ENCODE measurements at regions not wholly inside any gene's neighbourhood (a gene's known extent, or its start where the extent isn't known, plus 50 kb on each side); places are given as distances from the start of the nearest gene placed in this dataset.
A peak's percentile ranks its signal among the peaks of the same experiment; 100 is the strongest.

DNA sequence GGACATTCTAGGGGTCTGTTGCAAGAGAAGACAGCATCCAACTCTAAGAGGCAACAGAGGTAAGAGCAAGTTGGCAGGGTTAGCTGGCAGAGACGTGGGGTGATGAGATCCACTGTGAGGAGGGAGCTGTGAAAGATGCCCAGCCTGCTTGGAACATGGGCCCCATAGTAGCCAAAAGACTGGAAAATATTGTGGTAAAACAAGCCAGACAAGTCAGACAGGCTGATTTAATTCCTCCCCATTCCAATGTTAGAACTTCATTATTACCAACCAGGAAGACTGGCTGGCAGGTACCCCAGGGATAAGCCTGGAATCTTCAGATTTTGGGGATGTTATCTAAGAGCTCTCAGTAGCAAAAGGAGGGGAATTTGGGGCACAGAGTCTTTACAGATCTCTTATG is 181.3 kb downstream of the SEC61B start:
- no peak for DNase-seq

DNA sequence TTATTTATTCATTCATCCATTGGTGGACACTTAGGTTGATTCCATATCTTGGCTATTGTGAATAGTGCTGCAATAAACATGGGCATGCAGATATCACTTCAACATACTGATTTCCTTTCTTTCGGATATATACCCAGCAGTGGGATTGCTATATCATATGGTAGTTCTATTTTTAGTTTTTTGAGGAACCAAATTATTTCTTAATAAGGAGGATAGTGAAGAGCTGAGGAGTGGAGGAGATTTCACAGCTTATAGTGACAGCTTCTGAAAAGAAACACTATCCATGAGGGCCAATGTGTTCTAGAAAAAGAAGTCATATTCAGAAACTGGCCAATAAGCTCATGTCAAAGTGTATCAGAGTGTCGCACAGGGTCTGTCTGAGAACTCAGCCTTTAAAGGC is 183.3 kb downstream of the SEC61B start:
- no peak for DNase-seq

DNA sequence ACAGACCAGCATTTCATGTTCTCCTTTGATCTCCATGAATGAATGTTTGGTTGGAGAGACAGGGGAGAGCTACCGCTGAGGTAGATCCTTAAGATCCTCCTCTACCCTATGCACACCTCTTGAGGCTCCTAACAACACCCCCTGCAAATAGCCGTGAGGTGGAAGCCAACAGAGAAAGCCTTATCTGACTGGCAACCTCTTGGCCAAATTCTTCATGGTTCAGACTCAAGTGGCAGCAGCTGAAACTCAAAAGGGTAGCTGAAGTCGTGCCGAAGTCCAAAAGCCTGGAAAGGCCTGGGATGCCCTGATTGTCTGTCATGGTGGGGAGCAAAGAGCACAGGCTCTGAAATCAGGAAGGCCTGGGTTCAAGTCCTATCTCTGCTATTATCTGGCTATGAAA is 184.9 kb downstream of the SEC61B start:
- DNase-seq = no peak

DNA sequence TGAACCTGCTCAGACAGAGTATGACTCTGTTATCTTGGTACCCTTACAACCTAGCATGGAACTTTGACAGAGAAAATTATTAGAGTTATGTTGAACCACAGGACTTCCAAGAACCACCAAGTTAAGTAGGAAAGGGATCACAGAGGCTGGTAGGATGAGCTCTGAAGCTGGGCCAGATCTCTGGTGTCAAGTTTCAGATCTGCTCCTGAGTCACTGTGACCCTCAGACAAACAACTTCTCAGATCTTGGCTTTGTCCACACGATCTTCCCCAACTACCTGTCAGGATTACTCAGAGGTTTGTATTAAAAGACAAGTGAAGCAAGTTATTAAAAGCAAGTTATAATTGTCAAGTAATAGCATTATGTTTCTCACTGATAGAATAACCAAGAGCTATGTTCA is 189.0 kb downstream of the SEC61B start:
- DNase-seq = no peak

DNA sequence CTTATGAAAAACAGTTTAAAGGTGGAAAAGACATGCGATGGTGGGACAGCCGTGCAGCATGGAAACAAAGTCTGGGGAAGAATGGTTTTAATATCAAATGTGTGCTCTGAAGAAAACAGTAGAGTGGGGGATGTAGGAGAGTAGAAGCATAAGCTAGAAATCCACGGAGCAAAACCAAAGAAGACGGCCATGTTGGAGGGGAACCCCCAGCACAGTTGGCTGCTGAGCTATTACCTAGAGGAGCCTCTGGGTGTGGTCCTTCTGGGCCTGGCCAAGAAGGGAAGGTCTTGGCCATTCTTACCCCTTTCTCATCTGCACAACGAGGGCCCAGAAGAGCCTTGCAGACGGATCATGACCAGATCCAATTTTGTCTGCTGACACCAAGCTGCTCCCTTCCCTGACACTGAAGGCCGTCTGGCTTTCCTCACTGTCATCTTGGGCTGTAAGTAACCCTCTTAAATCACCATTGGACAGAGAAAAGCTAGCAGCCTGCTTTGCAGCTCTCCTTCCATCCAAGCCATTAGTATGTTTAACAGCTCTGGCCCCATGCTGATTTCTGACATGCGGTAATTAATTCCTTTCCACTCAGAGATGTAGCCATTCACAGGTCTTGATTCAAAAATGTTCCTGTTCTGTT is 189.5 kb downstream of the SEC61B start:
- no peak for DNase-seq

DNA sequence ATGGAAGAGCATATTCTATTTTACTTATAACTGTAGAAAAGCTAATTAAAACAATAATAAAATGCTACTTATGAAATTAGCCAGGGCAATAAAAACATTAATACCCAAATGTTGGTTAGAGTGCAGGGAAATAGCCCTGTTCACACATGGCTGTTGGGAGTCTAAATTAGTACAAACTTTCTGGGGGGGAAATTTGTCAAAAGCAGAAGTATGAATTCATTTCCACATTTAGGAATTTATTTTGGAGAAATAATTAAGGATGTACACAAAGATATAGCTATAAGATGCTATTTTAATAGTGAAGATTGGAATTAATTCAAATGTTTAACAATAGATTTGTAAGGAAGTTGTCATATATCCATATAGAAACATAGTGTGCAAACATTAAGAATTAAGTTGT is 190.5 kb downstream of the SEC61B start:
- DNase-seq = no peak

DNA sequence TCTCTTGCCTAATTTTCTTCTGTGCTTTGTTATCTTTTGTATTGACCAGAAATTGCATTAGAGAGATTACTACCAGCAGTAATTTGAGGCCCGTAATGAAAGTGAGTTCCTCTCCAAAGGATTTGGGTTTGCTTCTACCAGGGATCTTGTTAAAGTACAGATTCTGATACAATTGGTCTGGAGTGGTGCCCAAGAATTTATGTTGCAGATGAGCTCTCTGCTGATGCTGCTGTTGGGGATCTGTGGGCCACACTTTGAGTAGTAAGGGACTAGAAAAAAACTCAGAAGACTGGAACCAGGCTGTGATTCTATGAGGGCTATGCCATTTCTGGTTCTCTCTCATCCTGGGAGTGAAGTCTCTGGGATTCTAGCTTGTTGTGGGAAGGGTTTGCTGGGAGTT is 192.2 kb downstream of the SEC61B start:
- DNase-seq = no peak

DNA sequence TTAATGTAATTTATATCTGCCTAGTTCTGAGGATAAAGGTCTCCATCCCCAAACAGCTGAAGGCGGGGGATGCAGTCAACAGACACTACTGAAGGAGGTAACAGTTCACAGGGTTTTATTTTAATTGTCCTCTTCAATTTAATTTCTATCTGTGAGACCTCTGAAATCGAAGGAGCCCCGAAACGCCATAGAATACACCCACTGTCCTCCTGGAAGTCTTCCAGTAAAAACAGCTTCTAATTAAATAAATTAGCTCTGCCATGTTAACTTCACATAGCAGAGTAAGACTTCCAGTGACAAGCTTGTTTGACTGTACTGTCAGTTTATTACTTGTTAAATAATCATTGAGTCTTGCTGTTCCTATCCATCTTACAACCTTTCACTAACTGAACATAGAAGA is 193.5 kb downstream of the SEC61B start:
- DNase-seq = no peak

DNA sequence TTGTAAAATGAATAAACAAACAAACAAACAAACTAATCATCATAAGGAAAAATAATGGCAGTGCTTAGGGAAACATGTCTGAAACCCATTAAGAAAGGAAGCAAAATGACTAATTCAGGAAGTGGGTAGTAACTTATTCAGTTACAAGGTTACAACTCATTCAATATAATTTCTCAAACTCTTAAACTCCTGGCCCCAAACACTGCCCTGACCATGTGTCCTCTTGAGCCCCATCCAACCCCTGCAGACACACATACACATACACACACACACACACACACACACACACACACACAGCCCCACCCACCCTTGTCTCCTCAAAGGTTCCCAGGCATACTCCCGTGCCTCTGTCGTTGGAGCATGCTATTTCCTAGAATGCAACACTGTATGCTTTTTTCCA is 193.9 kb downstream of the SEC61B start:
- DNase-seq = no peak

DNA sequence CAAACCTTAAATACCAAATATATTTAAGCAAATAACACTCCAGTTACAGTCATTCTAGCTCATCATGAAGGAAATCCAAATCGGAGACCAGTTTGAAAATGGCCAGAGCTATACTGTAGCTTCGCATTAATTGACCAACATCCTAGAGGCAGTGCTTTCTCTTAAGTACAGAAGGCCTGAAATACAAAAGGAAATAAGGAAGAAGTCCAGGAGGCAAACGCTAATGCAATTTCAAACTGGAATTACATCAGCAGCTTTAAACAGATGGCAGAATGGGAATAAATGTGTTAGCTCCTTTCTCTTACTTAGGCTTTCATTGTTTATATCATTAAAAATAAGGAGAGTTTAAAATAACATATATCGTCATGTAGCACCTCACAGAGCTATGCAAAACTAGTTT is 197.0 kb downstream of the SEC61B start:
- no peak for DNase-seq

DNA sequence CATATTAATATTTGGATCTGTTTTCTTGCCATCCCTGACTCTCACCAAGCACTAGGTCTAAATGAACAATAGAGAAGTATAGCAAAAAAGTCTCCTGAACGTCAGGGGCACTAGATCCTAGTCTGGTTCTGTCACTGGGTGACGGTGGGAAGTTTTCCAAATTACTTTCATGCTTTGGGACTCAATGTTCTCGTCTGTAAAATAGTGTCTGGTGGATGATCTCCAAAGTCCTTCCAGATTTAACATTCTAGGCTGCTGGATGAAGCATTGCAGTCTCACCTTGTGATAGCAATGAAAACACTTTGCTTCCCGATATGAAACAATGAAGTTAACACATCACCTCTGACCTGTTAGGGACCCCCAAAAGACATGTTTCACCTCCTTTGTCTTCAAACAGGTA is 199.3 kb downstream of the SEC61B start:
- DNase-seq = no peak

DNA sequence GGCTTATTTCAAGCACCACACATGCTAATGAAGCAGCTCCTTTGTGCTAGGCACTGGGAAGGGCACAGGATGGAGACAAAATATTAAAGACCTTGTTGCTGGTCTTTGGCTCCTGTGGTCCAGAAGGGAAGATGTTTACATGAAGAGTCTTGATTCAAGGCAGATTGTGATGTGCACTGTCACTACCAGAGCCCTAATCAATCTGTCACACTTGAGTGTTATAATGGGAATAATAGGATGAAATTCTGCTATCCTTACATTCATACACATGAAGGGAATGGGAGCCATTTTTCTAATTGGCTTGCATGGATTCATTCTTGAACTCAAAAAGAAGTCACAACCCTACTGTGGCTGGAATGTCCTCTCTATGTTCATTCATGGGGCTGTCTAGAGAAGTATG is 203.0 kb downstream of the SEC61B start:
- no peak for DNase-seq

DNA sequence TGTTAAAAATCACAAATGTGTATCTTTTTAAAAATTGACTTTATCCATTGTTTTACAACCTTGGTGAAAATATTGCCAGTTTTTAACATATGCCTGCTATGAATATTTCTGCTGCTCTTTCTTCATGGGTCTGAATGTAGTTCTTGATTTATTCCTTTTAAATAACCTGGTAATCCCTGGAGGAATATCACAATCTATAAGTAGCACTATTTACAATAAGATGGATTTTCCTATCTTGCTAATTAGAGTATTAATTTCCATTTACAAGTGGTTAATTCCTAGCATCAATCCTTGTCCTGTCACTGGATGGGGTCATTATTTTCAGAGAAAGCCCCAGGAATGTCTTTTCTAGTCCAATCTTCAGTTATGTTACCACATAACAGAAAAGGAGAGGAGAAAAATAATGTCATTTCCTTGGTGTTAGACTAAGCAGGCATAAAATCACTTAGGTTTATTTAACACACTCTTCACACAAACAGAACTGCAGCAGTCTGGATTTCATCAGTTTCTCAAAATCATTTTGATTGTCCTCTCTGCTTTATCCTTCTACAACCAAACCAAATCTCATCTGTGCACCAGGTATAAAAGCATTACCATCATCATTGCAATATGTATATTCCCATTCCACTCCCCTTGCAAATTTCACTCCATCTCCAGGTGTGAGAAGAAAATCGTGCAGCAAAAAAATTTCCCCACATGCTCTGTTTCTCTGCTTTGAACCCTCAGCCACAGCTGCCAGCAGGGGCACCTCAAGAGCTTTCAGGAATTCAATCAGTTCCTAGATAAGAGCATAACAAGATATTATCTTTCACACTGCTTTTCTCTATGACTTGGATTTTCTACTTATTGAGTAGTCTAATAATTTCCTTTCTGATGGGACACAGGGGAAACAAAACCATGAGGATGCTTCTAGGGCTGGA is 204.1 kb downstream of the SEC61B start:
- no peak for DNase-seq

DNA sequence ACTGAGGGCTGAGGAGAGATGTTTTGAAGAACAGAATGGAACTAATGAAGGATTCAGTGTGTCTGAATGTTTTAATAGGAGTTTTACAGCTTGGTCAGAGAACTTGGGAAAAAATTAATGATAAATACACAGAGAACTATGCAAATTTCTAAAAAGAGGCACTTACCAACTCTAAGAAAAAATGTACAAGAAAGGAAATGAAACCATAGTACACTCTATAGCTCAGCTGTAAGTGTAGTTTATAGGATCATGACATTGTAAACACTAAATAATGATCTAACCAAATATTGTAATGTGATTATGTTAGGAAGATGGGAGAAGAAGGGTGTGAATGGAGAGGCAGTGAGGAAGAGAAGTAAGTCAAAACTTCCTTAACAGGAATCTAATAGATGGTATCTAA is 205.2 kb downstream of the SEC61B start:
- no peak for DNase-seq

DNA sequence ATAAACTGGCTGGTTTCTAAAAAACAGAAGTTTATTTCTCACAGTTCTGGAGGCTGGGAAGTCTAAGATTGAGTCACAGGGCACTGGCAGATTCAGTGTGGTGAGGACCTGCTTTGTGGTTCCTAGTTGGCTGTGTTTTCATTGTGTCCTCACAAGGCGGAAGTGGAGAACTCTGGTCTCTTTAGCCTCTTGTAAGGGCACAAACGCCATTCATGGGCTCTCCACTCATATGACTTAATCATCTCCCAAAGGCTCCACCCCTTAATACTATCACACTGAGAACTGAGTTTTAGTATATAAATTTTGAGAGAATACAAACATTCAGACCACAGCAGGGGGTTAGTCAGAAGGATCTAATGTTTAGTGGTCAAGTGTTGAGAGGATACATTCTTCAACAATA is 208.2 kb downstream of the SEC61B start:
- DNase-seq = no peak

DNA sequence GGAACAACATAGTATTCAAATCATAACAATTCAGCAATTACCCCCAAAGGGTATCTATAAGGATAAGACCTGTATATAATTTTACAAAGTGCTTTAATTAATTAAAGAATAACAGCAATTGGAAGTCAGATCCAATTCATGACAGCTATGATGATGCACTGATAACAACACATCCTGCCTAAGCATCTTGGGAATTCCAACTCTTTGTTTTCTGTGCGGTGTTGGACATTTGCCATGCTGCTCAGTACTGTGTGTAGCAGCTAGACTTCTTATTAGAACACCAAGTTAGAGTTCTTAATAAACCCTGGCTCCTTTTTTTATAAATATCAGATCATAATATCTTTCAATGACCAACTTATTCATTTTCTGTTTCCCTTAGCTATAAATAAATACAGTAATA is 209.0 kb downstream of the SEC61B start:
- no peak for DNase-seq

DNA sequence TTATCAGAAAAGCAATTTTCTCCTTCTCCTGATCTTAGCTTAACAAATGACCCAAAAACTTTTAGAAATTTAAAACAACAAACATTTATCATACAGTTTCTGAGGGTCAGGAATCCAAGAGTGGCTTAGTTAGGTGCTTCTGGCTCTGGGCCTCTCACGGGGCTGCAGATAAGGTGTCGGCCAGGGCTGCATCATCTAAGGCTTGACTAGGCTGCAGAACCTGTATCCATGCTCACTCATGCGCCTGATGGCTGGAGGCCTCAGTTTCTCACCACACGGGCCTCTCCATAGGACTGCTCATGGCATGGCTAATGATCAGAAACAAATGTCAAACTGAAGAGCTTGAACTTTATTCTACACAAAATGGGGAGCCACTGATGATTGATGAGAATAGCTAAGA is 210.0 kb downstream of the SEC61B start:
- no peak for DNase-seq

DNA sequence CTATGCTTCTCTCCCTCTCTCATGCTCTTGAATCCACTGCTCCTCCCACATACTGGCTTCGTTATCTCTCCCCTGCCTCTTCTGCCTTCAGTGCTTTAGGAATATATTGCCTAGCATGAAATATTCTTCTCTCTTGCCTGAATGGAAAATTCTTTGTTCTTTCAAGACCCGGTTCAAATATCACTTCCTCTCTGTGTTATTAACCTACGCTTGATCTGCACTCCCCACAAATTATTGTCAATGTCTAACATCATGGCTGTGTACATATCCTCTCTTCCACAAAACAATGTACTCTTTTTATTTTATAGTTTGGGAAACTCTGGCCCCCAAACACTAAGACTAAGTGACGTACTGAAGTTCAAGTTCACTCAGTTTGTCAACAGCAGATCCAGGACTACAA is 211.0 kb downstream of the SEC61B start:
- no peak for DNase-seq

DNA sequence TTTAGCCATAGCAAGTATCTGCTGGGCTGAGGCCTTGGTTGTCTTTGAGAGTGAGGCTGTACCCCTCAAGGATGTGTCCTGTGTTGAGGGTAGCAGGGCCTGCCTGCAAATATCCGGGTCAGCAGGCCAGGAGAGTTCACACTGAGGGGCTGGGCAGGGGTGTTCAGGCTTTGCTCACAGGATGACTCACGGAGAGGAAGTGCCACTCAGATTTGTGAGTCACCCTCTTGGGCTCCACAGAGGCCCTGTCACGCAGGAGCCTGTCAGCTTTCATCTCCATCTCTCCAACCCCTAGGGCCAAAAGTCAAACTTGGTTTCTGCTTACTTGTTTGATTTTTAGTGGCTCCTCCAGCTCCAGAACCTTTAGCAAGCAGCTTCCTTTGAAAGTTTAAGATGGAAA is 211.5 kb downstream of the SEC61B start:
- peak; percentile 25 for DNase-seq

DNA sequence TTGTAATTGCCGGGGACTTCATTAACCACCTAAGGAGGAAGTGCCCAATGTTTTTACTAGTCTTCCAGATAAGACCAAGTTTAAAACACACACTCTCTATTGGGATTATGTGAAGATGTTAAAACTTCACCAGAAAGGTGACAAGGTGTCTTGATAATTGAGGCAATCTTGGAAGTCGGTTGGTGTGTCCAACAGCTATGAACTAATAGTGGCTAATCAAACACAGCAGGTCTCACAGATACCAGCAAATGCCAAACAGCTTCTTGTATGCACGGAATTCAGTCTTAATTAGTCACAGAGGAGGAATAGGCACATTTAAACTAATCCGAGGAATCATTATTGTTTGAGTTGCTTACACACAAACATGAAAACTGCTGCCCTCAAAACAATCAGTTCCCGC is 214.5 kb downstream of the SEC61B start:
- no peak for DNase-seq

DNA sequence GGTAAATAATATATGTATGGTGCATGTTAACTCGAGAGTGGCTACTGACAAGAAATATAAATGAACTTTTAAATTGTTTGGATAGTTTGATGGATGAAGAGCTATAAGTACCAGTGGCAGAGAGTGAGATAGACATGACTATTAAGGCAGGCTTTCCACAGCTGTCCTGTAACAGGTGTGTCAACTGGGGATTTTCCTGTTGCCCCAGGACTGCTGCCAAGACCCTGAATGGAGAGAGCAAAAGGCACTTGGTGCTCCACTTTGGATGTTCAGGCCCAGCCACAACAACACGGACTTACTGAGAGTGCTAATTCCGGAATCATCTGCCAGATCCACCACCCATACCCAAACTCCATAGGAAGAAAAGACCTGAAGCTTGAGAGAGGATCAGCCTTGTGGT is 215.1 kb downstream of the SEC61B start:
- no peak for DNase-seq

DNA sequence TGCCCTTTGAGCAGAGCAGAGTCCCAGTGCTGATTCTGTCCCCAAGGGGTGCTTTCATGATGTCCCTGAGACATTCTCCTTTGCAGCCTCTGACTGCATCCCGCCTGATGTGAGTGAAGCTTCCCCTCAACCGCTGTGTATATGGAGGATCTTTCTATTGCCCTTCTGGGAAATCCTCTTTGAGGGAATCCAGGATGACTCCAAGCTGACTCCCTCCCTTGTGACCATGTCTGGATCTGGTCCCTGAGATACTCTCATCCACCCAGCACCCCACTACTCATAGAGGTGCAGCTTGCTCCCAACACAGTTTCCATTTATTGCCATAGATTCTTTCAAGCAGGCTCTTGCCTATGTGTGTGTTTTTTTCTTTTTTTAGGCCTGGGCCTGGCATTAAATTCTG is 216.5 kb downstream of the SEC61B start:
- DNase-seq = no peak

DNA sequence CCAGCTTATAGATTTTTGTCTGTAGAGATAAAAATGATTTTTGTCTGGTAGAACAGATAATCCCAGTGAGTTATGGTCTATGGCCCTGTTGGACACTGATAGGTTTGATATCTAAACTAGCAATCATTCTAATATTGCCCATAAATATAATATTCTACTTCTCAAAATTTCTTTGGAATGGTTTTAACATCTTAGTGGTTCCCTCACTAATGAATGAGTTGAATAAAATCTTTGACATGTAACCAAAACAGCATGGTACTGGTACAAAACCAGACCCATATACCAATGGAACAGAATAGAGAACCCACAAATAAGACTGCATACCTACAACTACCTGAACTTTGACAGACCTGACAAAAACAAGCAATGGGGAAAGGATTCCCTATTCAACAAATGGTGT is 219.7 kb downstream of the SEC61B start:
- DNase-seq = no peak

DNA sequence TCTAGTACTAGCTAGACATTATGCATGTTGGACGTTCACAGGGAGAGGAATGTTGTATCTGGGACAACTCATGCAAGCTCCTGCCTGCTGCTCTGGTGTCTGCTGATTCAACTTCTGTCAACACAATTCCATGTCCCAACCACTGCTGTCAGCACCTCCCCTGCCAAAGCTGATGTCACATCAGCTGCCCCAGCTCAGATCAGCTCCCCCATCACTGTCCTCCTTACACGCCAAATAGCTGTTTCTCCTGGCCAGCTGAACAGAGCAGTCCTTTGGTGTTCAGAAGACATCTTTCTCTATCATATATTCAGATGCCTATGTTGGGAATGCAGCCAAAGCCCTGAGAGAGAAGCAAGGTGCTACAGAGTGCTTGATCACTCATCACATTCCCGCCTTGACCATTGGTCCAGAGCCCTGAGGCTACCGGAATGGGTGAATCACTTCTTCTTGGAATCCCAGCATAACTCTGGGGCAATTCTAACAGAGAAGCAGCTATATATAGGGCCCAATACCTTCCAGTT is 223.3 kb downstream of the SEC61B start:
- no peak for DNase-seq

DNA sequence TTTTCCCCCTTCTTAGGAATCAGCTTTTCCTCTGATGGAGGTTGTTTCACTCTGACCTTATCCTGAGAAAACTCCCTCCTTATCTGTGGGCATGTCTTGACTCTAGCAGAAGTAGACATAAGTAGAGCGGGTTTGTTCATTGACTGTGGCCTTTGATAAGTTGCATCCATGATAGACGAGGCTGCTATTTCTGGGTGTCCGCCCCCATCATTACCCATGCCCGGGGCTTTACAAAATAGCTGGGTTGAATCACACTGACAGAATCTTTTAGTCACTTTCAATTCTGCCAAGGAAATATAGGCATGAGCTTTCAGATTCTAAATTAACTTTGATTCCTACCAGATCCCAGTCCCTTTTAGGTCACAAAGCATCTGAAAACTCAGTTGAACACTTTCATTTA is 223.8 kb downstream of the SEC61B start:
- DNase-seq = no peak

Data from retina (tissue), 1 donor.